Right lobe of liver (tissue), 4 donors: ENCODE measurements at regions not wholly inside any gene's neighbourhood (a gene's known extent, or its start where the extent isn't known, plus 50 kb on each side); places are given as distances from the start of the nearest gene placed in this dataset.

ENCODE experiments used
- POLR2A ChIP-seq: fragments of 450-650 bp; IDR thresholded peaks from one replicate; pipeline ENCODE4 v1.6.1; 2017; ENCODE audit warnings: antibody characterized with exemption, mild to moderate bottlenecking
- TF ChIP-seq, protein P1 (sequence below), 4 donors: fragments of 200-600 bp in 3 of 4; fragments of 450-650 bp in 1 of 4; IDR thresholded peaks; one replicate each; pipeline versions ENCODE4 v1.5.1 to v1.8.0; 2016 to 2022; ENCODE audit warnings: antibody characterized with exemption in 4 of 4, mild to moderate bottlenecking in 2 of 4
- donor health status: DM: no; HTN: no; CAD: no.
- donor health status: DM: no; HTN: no; CAD: no.
- donor health status: DM: no; HTN: yes; CAD: no.

DNA sequence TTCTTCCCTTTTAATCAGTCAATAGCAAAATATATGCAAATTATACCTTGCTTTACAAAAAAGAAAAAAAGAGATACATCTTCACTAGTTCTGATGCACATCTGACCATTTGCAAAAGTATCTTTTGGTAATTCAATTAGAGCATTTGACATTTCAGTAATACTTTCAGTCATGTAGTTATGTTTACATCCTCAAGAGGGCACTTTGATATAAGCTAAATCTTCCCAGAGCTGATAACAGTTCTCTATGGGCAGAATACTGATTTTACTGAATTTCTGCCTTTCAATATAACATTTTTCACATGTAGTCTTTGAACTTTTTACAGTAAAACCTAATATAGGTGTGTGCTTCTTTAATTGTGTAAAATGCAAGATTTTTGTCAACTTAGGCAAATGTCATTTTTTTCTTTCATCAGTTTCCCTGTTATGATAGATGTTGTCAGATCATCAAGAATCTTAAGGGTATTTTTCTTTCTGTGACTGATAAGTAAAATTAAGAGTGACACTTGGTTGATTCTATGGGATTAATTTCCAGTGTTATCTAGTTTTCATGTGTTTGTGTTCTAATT is 703.5 kb upstream of the SEMA3D start:
- no peak for TF ChIP-seq POLR2A
- TF ChIP-seq, protein P1, sequence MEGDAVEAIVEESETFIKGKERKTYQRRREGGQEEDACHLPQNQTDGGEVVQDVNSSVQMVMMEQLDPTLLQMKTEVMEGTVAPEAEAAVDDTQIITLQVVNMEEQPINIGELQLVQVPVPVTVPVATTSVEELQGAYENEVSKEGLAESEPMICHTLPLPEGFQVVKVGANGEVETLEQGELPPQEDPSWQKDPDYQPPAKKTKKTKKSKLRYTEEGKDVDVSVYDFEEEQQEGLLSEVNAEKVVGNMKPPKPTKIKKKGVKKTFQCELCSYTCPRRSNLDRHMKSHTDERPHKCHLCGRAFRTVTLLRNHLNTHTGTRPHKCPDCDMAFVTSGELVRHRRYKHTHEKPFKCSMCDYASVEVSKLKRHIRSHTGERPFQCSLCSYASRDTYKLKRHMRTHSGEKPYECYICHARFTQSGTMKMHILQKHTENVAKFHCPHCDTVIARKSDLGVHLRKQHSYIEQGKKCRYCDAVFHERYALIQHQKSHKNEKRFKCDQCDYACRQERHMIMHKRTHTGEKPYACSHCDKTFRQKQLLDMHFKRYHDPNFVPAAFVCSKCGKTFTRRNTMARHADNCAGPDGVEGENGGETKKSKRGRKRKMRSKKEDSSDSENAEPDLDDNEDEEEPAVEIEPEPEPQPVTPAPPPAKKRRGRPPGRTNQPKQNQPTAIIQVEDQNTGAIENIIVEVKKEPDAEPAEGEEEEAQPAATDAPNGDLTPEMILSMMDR (IDR thresholded peaks at IDR 0.05), result peak; percentile 47 to 61 (median 55)
